Testis (tissue), 2 donors: ENCODE measurements at regions not wholly inside any gene's neighbourhood (a gene's known extent, or its start where the extent isn't known, plus 50 kb on each side); places are given as distances from the start of the nearest gene placed in this dataset.
"Not testable (repeated sequence)": the region's sequence is repeated elsewhere in the genome, so short reads cannot be mapped to it uniquely, and the experiment has no call there.

Source experiments
- DNase-seq: peaks from one replicate; pipeline ENCODE4 v3.0.0-alpha.2; 2019
- H3K27ac ChIP-seq, 2 donors: fragments of 200-600 bp; sonication (generic); one replicate each; pipeline ENCODE4 v1.5.1; 2019
- H3K27me3 ChIP-seq: fragments of 200-600 bp; sonication (generic); one replicate; pipeline ENCODE4 v1.5.1; 2019
- H3K36me3 ChIP-seq: fragments of 200-600 bp; sonication (generic); one replicate; pipeline ENCODE4 v1.5.1; 2017; ENCODE audit warnings: low read depth; ENCODE audit errors: missing control alignments
- H3K4me1 ChIP-seq: fragments of 200-600 bp; sonication (generic); one replicate; pipeline ENCODE4 v1.5.1; 2019
- H3K4me3 ChIP-seq, 2 donors: fragments of 200-600 bp; sonication (generic); one replicate each; pipeline ENCODE4 v1.5.1; 2017 to 2019
- H3K9me3 ChIP-seq: fragments of 200-600 bp; sonication (generic); one replicate; pipeline ENCODE4 v1.5.1; 2017
- POLR2A ChIP-seq: fragments of 450-650 bp; IDR thresholded peaks from one replicate; pipeline ENCODE4 v1.6.1; 2017; ENCODE audit warnings: antibody characterized with exemption, mild to moderate bottlenecking, moderate library complexity
- WGBS, 2 donors: methylation state at CpG; one replicate each; pipeline ENCODE4 v1.1.5; 2018; 5-methylcytosine and 5-hydroxymethylcytosine counted together
- intact Hi-C: fragments of 100-400 bp; cut with DNase I; formaldehyde crosslinking; loops from one replicate; pipeline ENCODE4 v1.15.1; 2023; ENCODE audit warnings: low total_unique reads
- TF ChIP-seq, protein P1 (sequence below), 3 experiments: fragments of 450-650 bp in 2 of 3; fragments of 200-600 bp in 1 of 3; sonication (generic) in 1 of 3; IDR thresholded peaks; one replicate each; pipeline ENCODE4 v1.5.1; 2016 to 2019; ENCODE audit warnings: antibody characterized with exemption in 3 of 3, mild to moderate bottlenecking in 2 of 3, moderate library complexity in 1 of 3

DNA sequence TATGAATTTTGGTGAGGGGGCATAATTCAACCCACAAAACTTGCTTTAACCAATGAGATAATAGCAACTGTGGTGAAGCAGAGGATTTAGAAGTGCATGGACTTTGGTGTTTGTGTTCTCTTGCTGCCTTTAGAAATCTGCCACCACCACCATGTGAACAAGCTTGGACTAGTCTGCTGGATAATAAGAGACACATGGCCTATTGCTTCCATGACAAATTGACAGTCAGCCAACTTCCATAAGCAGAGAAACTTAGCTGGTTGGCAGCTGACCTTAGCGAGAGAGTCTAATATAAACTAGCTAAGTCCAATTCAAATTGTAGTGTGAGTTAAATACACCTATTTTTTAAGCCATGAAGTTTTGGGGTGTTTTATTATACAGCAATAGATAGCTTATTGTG lies 482.1 kb upstream of the ANO5 start:
- Histone ChIP-seq H3K27ac (no peak overlapping the region), H3K9me3 (no peaks in the 10 kb centered on the region), H3K4me3 (no peak overlapping the region), H3K36me3 (no peaks in the 10 kb centered on the region), H3K4me1 (no peaks in the 10 kb centered on the region), H3K27me3 (no peaks in the 10 kb centered on the region)
- no peak for DNase-seq
- WGBS, 2 donors, result 83 to 94% methylated on average over 1 of the region's 1 CpG
- intact Hi-C loops, result no loop called here
- TF ChIP-seq, protein P1, sequence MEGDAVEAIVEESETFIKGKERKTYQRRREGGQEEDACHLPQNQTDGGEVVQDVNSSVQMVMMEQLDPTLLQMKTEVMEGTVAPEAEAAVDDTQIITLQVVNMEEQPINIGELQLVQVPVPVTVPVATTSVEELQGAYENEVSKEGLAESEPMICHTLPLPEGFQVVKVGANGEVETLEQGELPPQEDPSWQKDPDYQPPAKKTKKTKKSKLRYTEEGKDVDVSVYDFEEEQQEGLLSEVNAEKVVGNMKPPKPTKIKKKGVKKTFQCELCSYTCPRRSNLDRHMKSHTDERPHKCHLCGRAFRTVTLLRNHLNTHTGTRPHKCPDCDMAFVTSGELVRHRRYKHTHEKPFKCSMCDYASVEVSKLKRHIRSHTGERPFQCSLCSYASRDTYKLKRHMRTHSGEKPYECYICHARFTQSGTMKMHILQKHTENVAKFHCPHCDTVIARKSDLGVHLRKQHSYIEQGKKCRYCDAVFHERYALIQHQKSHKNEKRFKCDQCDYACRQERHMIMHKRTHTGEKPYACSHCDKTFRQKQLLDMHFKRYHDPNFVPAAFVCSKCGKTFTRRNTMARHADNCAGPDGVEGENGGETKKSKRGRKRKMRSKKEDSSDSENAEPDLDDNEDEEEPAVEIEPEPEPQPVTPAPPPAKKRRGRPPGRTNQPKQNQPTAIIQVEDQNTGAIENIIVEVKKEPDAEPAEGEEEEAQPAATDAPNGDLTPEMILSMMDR (IDR thresholded peaks at IDR 0.05), result no peak
- no peak for TF ChIP-seq POLR2A

DNA sequence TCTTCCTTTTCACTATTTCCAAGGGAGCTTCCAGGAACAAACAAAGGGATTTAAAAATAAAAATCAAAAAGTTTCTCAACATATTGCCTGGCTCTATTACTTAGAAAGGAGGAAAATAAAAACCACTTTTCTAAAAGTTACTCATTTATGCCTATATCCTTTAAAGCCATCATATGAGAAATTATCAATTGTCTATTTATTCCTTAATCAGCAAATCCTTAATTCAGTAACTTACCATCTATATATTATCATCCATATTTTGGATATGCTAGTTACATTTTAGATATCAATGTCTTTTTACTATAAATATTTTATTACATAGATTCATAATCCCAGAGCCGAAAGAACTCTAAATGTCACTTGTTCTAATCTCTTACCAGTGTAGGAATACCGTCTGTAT lies 481.5 kb upstream of the ANO5 start:
- Histone ChIP-seq H3K4me1 (no peaks in the 10 kb centered on the region), H3K36me3 (no peaks in the 10 kb centered on the region), H3K27ac (no peak overlapping the region), H3K9me3 (no peaks in the 10 kb centered on the region), H3K27me3 (no peaks in the 10 kb centered on the region), H3K4me3 (no peak overlapping the region)
- intact Hi-C loops, result no loop called here
- 82 to 87% methylated on average over 2 of the region's 2 CpGs for WGBS, 2 donors
- DNase-seq, result no peak
- TF ChIP-seq, protein P1 (IDR thresholded peaks at IDR 0.05), result no peak
- no peak for TF ChIP-seq POLR2A

DNA sequence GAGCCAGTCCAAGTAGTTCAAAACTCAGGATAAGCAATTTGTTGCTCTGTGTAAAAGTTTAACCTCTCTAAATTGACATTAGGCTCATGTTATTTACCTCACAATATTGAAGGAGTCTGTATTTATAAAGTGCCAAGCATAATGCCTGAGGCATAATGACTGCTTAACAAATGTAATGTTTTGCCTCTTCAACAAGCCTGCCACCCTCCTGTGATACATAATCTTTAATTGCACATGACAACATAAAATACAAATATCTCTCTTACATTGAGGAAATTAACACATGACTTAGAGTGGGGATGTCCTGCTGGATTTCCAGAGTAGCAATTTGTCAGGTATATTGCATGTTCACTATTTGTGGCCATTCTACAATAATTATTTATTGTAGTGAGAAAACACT lies 469.2 kb upstream of the ANO5 start:
- no peak for DNase-seq

DNA sequence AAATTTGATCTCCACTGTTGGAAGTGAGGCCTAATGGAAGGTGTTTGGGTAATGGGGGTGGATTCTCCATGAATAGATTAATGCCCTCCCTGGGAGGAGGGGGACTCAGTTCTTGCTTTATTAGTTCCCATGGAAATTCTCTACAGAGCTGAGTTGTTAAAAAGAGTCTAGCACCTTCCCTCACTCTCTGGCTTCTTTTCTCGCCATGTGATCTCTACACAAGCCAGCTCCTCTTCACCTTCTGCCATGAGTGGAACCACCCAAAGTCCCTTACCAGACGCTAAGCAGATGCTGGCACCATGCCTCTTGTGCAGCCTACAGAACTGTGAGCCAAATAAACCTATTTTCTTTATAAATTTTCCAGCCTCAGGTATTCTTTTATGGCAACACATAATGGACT lies 465.8 kb upstream of the ANO5 start:
- no peaks in the 10 kb centered on the region for H3K4me1 ChIP-seq
- intact Hi-C loops, result no loop called here
- H3K4me3 ChIP-seq, result no peak overlapping the region
- no peak overlapping the region for H3K27ac ChIP-seq
- H3K36me3 ChIP-seq, result no peaks in the 10 kb centered on the region
- TF ChIP-seq, protein P1 (IDR thresholded peaks at IDR 0.05), result no peak
- TF ChIP-seq POLR2A, result no peak
- WGBS, 2 donors, result 85 to 96% methylated on average over 2 of the region's 2 CpGs
- DNase-seq, result no peak
- no peaks in the 10 kb centered on the region for H3K9me3 ChIP-seq
- no peaks in the 10 kb centered on the region for H3K27me3 ChIP-seq

More for the DNA sequence above, 469.2 kb upstream of the ANO5 start:
- intact Hi-C loops, result no loop called here
- no peaks in the 10 kb centered on the region for H3K36me3 ChIP-seq
- TF ChIP-seq, protein P1 (IDR thresholded peaks at IDR 0.05), result no peak
- TF ChIP-seq POLR2A, result no peak
- H3K27me3 ChIP-seq, result no peaks in the 10 kb centered on the region
- H3K9me3 ChIP-seq, result no peaks in the 10 kb centered on the region
- H3K4me3 ChIP-seq, result no peak overlapping the region
- no peak overlapping the region for H3K27ac ChIP-seq
- H3K4me1 ChIP-seq, result no peaks in the 10 kb centered on the region

DNA sequence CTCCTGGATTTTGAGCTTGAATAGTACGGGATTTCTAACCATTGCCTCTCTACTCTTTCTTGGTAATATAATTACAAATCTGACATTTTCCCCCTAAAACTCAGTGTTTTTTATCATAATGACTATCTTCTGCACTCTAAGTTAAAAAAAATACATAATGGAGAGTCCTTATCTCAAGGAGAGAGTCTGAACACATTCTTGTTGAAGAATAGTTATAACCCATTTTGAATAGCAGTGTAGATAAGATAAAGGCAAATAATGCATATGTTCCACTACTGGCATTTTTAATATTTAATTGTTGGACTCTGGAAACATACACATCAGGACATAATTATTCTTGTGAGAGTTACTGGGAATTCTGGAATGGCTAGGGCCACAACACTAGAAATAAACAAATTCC lies 456.5 kb upstream of the ANO5 start:
- intact Hi-C loops, result no loop called here
- TF ChIP-seq, protein P1 (IDR thresholded peaks at IDR 0.05), result no peak
- no peak for TF ChIP-seq POLR2A
- no peak overlapping the region for H3K27ac ChIP-seq
- H3K27me3 ChIP-seq, result no peaks in the 10 kb centered on the region
- no peaks in the 10 kb centered on the region for H3K9me3 ChIP-seq
- no peaks in the 10 kb centered on the region for H3K4me1 ChIP-seq
- no peak for DNase-seq
- no peaks in the 10 kb centered on the region for H3K36me3 ChIP-seq
- 67 to 70% methylated on average over 1 of the region's 1 CpG for WGBS, 2 donors
- H3K4me3 ChIP-seq, result no peak overlapping the region

DNA sequence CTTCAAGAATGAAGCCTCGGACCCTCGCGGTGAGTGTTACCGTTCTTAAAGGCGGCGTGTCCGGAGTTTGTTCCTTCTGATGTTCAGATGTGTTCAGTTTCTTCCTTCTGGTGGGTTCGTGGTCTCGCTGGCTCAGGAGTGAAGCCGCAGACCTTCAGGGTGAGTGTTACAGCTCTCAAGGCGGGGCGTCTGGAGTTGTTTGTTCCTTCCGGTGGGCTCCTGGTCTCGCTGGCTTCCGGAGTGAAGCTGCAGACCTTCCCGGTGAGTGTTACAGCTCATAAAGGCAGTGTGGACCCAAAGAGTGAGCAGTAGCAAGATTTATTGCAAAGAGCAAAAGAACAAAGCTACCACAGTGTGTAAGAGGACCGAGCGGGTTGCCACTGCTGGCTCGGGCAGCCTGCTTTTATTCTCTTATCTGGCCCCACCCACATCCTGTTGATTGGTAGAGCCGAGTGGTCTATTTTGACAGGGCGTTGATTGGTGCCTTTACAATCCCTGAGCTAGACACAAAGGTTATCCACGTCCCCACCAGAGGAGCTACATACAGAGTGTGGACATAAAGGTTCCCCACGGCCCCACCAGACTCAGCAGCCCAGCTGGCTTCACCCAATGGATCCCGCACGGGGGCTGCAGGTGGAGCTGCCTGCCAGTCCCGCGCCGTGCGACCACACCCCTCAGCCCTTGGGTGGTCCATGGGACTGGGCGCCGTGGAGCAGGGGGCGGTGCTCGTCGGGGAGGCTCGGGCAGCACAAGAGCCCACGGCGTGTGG lies 440.2 kb upstream of the ANO5 start:
- H3K9me3 ChIP-seq, H3K4me1 ChIP-seq, H3K27me3 ChIP-seq, intact Hi-C loops, H3K27ac ChIP-seq, H3K36me3 ChIP-seq: not testable (repeated sequence)
- 58 to 63% methylated on average over 26 to 37 of the region's 37 CpGs for WGBS, 2 donors
- peak; percentile 53 for DNase-seq
- peak overlapping the region; percentile 40 to 53 for H3K4me3 ChIP-seq

DNA sequence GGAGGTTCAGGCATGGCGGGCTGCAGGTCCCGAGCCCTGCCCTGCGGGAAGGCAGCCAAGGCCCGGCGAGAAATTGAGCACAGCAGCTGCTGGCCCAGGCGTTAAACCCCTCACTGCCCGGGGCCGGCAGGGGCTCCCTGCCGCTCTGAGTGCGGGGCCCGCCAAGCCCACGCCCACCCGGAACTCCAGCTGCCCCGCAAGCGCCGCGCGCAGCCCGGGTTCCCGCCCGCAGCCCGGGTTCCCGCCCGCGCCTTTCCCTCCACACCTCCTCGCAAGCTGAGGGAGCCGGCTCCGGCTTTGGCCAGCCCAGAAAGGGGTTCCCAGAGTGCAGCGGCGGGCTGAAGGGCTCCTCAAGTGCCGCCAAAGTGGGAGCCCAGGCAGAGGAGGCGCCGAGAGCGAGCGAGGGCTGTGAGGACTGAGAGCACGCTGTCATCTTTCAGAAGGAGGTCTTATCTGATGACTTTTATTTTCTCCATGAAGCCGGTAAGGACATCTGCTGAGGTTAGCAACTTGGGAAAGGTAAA lies 439.6 kb upstream of the ANO5 start:
- H3K4me1 ChIP-seq, intact Hi-C loops, H3K27me3 ChIP-seq, H3K9me3 ChIP-seq, H3K27ac ChIP-seq, H3K36me3 ChIP-seq, DNase-seq: not testable (repeated sequence)
- H3K4me3 ChIP-seq, result peak overlapping the region; percentile 40 to 53
- WGBS, 2 donors, result 70 to 73% methylated on average over 12 to 14 of the region's 37 CpGs
